ENCODE measurements at regions not wholly inside any gene's neighbourhood (a gene's known extent, or its start where the extent isn't known, plus 50 kb on each side); places are given as distances from the start of the nearest gene placed in this dataset.

- TF ChIP-seq CTCF (IDR thresholded peaks at IDR 0.05) (no peak), POLR2A (IDR thresholded peaks at IDR 0.05) (no peak)
These were observed 482.7 kb upstream of the UBE2E3 start for GRCh38 chr2:180497621-180498152.
